Natural killer cell (primary cell): ENCODE measurements at regions not wholly inside any gene's neighbourhood (a gene's known extent, or its start where the extent isn't known, plus 50 kb on each side); places are given as distances from the start of the nearest gene placed in this dataset.

Source experiments
- ATAC-seq, 3 donors: fragments of 150-1000 bp in 2 of 3; fragments of 200-7000 bp in 1 of 3; cut with Tn5 transposase; 1 replicate in 1 of 3; 2 replicates in 2 of 3; pipeline ENCODE4 v1.10.0; 2021; ENCODE audit warnings: mild to moderate bottlenecking in 2 of 3, moderate library complexity in 2 of 3
- DNase-seq, 2 donors: peaks; one replicate each; pipeline versions ENCODE4 v3.0.0 to v3.0.0-alpha.2; 2013 to 2021; ENCODE audit warnings: mixed read lengths in 1 of 2
- H3K27ac ChIP-seq: one replicate; pipeline ENCODE4 v1.5.1; 2013; ENCODE audit warnings: mild to moderate bottlenecking, low read length
- H3K27me3 ChIP-seq: one replicate; pipeline ENCODE4 v1.6.1; 2013; ENCODE audit warnings: low read length; ENCODE audit not compliant: control insufficient read depth, insufficient read depth
- H3K36me3 ChIP-seq: one replicate; pipeline ENCODE4 v1.6.1; 2013; ENCODE audit warnings: low read length; ENCODE audit not compliant: control insufficient read depth, insufficient read depth
- H3K4me1 ChIP-seq: one replicate; pipeline ENCODE4 v1.6.1; 2013; ENCODE audit warnings: low read length; ENCODE audit not compliant: control insufficient read depth, insufficient read depth
- H3K4me3 ChIP-seq: one replicate; pipeline ENCODE4 v1.5.1; 2013; ENCODE audit warnings: low read length
- H3K9me3 ChIP-seq: one replicate; pipeline ENCODE4 v1.6.1; 2013; ENCODE audit warnings: low read length; ENCODE audit not compliant: control insufficient read depth, insufficient read depth
- H3K27ac Mint-ChIP-seq, 2 donors: one replicate each; pipeline ENCODE4 v1.8.0; 2022; ENCODE audit warnings: mild to moderate bottlenecking in 2 of 2, mixed read lengths in 2 of 2, moderate library complexity in 1 of 2
- H3K27me3 Mint-ChIP-seq, 2 donors: one replicate each; pipeline ENCODE4 v1.8.0; 2022; ENCODE audit warnings: low read depth in 2 of 2, mixed read lengths in 2 of 2
- H3K36me3 Mint-ChIP-seq: one replicate; pipeline ENCODE4 v1.8.0; 2022; ENCODE audit warnings: mixed read lengths
- H3K4me1 Mint-ChIP-seq, 2 donors: one replicate each; pipeline ENCODE4 v1.8.0; 2022; ENCODE audit warnings: mixed read lengths in 2 of 2
- H3K4me3 Mint-ChIP-seq: one replicate; pipeline ENCODE4 v1.8.0; 2022; ENCODE audit warnings: mild to moderate bottlenecking, moderate library complexity, mixed read lengths
- H3K9me3 Mint-ChIP-seq, 2 donors: one replicate each; pipeline ENCODE4 v1.8.0; 2022; ENCODE audit warnings: mixed read lengths in 2 of 2
- CTCF ChIP-seq: fragments of 200-600 bp; IDR thresholded peaks from one replicate; pipeline ENCODE4 v1.8.0; 2022; ENCODE audit warnings: antibody characterized with exemption
- WGBS: methylation state at CpG from one replicate; pipeline ENCODE4 v1.1.7; 2013; ENCODE audit warnings: missing lambda C conversion rate; ENCODE audit not compliant: insufficient coverage; 5-methylcytosine and 5-hydroxymethylcytosine counted together
- intact Hi-C: fragments of 100-400 bp; cut with micrococcal nuclease; formaldehyde crosslinking; loops from one replicate; pipeline ENCODE4 v1.14.2; 2022

GRCh38 chr2:125086313-125087184 is 1061.5 kb downstream of the CNTNAP5 start:
- H3K4me1 ChIP-seq, result no peaks in the 10 kb centered on the region
- no peaks in the 10 kb centered on the region for H3K36me3 ChIP-seq
- Mint-ChIP-seq H3K36me3 (peaks cover 8% of the 10 kb centered on the region), H3K4me3 (no peak overlapping the region), H3K27ac (no peak overlapping the region), H3K9me3 (peaks cover 28 to 34% of the 10 kb centered on the region in 2 donors), H3K4me1 (no peaks in the 10 kb centered on the region), H3K27me3 (no peaks in the 10 kb centered on the region)
- no peaks in the 10 kb centered on the region for H3K27me3 ChIP-seq
- no peak overlapping the region for H3K4me3 ChIP-seq
- intact Hi-C loops, result no loop called here
- peaks cover 3% of the 10 kb centered on the region for H3K9me3 ChIP-seq
- WGBS, result 67% methylated on average over 4 of the region's 5 CpGs
- no peak for TF ChIP-seq CTCF
- ATAC-seq (no peak), DNase-seq (no peak)
- H3K27ac ChIP-seq, result no peak overlapping the region

DNA sequence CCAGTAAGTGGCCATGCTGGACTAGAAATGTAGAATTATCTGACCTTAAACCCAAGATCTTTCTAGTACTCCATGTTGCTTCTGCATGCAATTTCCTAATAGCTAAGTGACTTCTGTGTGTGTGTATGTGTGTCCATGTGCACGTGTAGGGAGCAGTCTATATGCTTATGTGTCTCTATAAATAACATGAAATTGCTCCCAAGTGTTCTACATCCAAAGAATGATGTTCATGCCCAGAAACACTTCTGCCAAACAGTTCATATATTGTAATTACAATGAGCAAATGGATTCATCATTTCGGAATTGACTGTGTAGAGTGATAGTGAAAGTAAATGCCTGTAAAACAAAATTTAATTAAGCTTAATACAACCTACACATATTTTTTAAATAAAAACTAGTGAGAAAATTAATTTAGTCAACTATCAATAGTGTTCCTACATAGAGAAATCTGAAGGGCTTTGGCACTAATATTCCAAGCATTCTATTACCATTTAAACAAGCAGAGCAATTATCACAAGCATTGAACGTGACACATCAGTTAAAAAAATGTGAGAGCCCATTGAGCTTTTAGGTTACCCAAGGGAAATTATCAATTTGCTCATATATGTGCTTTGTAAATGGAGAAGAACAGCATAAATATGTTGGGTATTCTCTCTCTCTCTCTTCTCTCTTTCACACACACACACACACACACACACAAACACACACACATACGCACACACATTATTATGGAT is 1067.4 kb downstream of the CNTNAP5 start:
- peaks cover 19 to 22% of the 10 kb centered on the region in 2 donors for H3K9me3 Mint-ChIP-seq
- H3K4me1 Mint-ChIP-seq, result no peaks in the 10 kb centered on the region
- no peaks in the 10 kb centered on the region for H3K4me1 ChIP-seq
- no peaks in the 10 kb centered on the region for H3K27me3 Mint-ChIP-seq
- H3K36me3 ChIP-seq, result no peaks in the 10 kb centered on the region
- H3K4me3 Mint-ChIP-seq, result no peak overlapping the region
- no peak overlapping the region for H3K4me3 ChIP-seq
- no peak overlapping the region for H3K27ac Mint-ChIP-seq
- intact Hi-C loops, result no loop called here
- ATAC-seq, result no peak
- H3K27me3 ChIP-seq, result no peaks in the 10 kb centered on the region
- 83% methylated on average over 2 of the region's 4 CpGs for WGBS
- DNase-seq, result no peak
- no peak overlapping the region for H3K27ac ChIP-seq
- H3K36me3 Mint-ChIP-seq, result peaks cover 7% of the 10 kb centered on the region
- H3K9me3 ChIP-seq, result no peaks in the 10 kb centered on the region
- no peak for TF ChIP-seq CTCF

DNA sequence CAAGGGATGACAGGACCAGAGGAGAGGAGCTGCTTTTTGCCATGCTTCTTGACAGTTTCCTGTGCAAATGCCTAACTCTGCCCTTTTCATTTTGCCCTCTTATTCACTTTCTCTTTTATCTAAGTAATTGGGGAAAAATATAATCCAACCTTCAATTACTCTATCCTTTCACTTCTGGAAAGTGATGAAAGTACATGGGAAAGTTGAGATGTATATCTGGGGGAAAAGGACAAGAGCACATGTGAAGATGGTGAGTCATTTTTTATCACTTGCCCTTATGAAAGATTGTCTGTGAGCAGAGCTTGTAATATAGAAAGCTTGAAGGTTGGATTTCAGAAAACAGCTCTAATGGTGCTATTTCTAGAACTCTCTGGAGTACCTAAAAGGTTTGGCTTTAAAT is 1070.7 kb downstream of the CNTNAP5 start:
- H3K4me3 ChIP-seq, result no peak overlapping the region
- Mint-ChIP-seq H3K27ac (no peak overlapping the region), H3K9me3 (peaks cover 8% of the 10 kb centered on the region in 2 donors), H3K4me1 (no peaks in the 10 kb centered on the region), H3K4me3 (no peak overlapping the region), H3K27me3 (no peaks in the 10 kb centered on the region), H3K36me3 (no peaks in the 10 kb centered on the region)
- no peaks in the 10 kb centered on the region for H3K9me3 ChIP-seq
- no peaks in the 10 kb centered on the region for H3K36me3 ChIP-seq
- no peak overlapping the region for H3K27ac ChIP-seq
- intact Hi-C loops, result no loop called here
- no peaks in the 10 kb centered on the region for H3K4me1 ChIP-seq
- no peak for ATAC-seq
- DNase-seq, result no peak
- TF ChIP-seq CTCF, result no peak
- H3K27me3 ChIP-seq, result no peaks in the 10 kb centered on the region
